Uterus (tissue), 3 donors: ENCODE measurements at regions not wholly inside any gene's neighbourhood (a gene's known extent, or its start where the extent isn't known, plus 50 kb on each side); places are given as distances from the start of the nearest gene placed in this dataset.

Source experiments
- DNase-seq, 2 donors: peaks; one replicate each; pipeline ENCODE4 v3.0.0-alpha.2; 2019 to 2020
- H3K27ac ChIP-seq, 2 donors: fragments of 200-600 bp; sonication (generic); 1 replicate in 1 of 2; 2 replicates in 1 of 2; pipeline ENCODE4 v1.5.1; 2016 to 2018
- H3K27me3 ChIP-seq, 2 donors: fragments of 200-600 bp; sonication (generic); one replicate each; pipeline ENCODE4 v1.5.1; 2018 to 2019; ENCODE audit warnings: control low read depth in 1 of 2
- H3K36me3 ChIP-seq, 2 donors: fragments of 200-600 bp; sonication (generic); one replicate each; pipeline ENCODE4 v1.5.1; 2019; ENCODE audit warnings: control low read depth in 1 of 2
- H3K4me1 ChIP-seq, 2 donors: fragments of 200-600 bp; sonication (generic); one replicate each; pipeline ENCODE4 v1.5.1; 2018 to 2019; ENCODE audit warnings: control low read depth in 1 of 2
- H3K4me3 ChIP-seq, 2 donors: fragments of 200-600 bp; sonication (generic); 1 replicate in 1 of 2; 2 replicates in 1 of 2; pipeline ENCODE4 v1.5.1; 2018 to 2019; ENCODE audit warnings: mild to moderate bottlenecking in 1 of 2
- H3K9me3 ChIP-seq, 2 donors: fragments of 200-600 bp; sonication (generic); one replicate each; pipeline ENCODE4 v1.5.1; 2019; ENCODE audit warnings: control low read depth in 1 of 2
- POLR2A ChIP-seq, 2 donors: fragments of 450-650 bp; IDR thresholded peaks; one replicate each; pipeline ENCODE4 v1.6.1; 2016; ENCODE audit warnings: antibody characterized with exemption in 2 of 2, mild to moderate bottlenecking in 1 of 2, moderate library complexity in 1 of 2
- intact Hi-C: fragments of 100-400 bp; cut with DNase I; formaldehyde crosslinking; loops from one replicate; pipeline ENCODE4 v1.15.1; 2023; ENCODE audit warnings: low total_unique reads
- TF ChIP-seq, protein P1 (sequence below), 4 experiments: fragments of 200-600 bp in 2 of 4; fragments of 450-650 bp in 2 of 4; sonication (generic) in 2 of 4; IDR thresholded peaks; one replicate each; pipeline ENCODE4 v1.5.1; 2016 to 2019; ENCODE audit warnings: antibody characterized with exemption in 4 of 4, mild to moderate bottlenecking in 2 of 4, moderate library complexity in 1 of 4
- donor health status: DM: yes; HTN: yes; CAD: no.

DNA sequence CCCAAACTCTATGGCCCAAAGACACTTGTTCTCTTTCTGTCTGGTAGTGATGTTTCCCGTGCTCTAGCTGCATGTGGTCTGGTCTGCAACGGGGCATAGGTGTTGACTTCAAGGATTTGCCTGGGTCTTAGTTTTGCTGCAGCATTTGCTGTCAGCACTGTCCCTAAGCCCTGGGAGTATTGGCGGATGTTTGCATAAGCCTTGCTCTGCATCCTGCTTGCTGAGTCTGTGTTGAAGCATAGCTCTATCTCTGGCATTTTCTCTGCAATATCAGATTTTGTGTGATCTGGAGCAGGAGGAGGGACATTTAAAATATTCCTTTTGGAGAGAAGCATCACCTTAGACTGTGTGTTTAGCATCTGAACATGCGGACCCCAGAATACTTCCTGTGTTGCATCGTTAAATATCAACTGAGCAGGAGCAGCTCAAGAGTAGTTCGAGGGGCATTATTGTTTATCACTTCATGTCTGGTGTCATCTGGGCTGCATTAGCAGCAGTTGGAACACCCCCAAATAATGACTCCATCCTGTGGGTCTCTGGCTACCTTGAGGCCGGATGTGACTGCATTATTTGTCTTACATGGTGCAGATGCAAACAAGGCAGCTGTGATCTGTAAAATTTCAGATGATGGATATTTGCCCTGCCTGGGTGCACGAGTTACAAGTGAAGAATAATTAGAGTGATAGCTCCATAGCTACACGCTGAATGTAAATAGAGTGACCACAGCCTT is 231.7 kb downstream of the TRIB2 start:
- H3K9me3 ChIP-seq: no peaks in the 10 kb centered on the region
- H3K27me3 ChIP-seq: no peaks in the 10 kb centered on the region
- H3K4me3 ChIP-seq: no peak overlapping the region
- no peaks in the 10 kb centered on the region for H3K36me3 ChIP-seq
- no peak overlapping the region for H3K27ac ChIP-seq
- no peaks in the 10 kb centered on the region for H3K4me1 ChIP-seq
- no peak for DNase-seq
- intact Hi-C loops: no loop called here
- TF ChIP-seq, protein P1, sequence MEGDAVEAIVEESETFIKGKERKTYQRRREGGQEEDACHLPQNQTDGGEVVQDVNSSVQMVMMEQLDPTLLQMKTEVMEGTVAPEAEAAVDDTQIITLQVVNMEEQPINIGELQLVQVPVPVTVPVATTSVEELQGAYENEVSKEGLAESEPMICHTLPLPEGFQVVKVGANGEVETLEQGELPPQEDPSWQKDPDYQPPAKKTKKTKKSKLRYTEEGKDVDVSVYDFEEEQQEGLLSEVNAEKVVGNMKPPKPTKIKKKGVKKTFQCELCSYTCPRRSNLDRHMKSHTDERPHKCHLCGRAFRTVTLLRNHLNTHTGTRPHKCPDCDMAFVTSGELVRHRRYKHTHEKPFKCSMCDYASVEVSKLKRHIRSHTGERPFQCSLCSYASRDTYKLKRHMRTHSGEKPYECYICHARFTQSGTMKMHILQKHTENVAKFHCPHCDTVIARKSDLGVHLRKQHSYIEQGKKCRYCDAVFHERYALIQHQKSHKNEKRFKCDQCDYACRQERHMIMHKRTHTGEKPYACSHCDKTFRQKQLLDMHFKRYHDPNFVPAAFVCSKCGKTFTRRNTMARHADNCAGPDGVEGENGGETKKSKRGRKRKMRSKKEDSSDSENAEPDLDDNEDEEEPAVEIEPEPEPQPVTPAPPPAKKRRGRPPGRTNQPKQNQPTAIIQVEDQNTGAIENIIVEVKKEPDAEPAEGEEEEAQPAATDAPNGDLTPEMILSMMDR (IDR thresholded peaks at IDR 0.05): no peak
- TF ChIP-seq POLR2A (IDR thresholded peaks at IDR 0.05): no peak

DNA sequence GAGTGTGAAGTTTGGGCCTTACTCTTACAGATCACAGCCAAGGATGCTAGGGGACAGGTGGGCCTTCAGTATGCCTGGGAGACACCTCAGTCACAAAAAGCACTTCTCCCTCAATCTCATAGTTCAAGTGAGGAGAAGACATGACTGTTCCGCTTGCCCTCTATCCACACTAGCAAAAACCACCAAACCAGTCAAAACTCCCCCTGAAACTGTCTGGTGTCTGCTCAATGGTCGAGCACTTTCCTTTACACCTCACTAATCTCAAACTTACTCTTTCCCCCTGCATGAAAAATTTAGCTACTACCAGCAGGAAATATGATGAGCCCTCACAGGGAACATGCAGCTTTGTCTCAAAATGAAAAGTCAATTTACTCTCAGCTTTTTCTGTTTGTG is 232.2 kb downstream of the TRIB2 start:
- Histone ChIP-seq H3K27me3 (no peaks in the 10 kb centered on the region), H3K9me3 (no peaks in the 10 kb centered on the region), H3K36me3 (no peaks in the 10 kb centered on the region), H3K4me1 (no peaks in the 10 kb centered on the region), H3K27ac (no peak overlapping the region), H3K4me3 (no peak overlapping the region)
- intact Hi-C loops: no loop called here
- no peak for DNase-seq
- TF ChIP-seq, protein P1 (IDR thresholded peaks at IDR 0.05): no peak

DNA sequence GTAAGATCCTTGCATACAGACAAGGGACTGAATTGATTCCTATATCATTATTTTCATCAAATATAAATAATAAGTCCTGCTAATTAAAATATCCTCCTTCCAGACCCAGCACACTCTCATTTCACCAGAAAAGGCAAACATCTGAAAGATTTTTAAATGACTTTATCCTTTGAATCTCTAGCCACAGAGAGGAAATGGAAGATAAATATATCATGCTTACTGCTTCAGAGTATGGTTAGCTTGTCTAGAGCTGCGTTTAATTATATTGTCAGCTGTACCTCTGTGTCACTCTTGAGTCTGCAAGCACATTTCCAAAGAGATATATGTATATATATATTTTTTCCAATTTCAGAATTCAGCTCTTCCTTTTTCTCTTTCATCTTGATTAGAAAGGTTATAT is 232.7 kb downstream of the TRIB2 start:
- Histone ChIP-seq H3K27me3 (no peaks in the 10 kb centered on the region), H3K9me3 (no peaks in the 10 kb centered on the region), H3K4me1 (no peaks in the 10 kb centered on the region), H3K27ac (no peak overlapping the region), H3K4me3 (no peak overlapping the region), H3K36me3 (no peaks in the 10 kb centered on the region)
- DNase-seq: no peak
- intact Hi-C loops: no loop called here
- TF ChIP-seq, protein P1 (IDR thresholded peaks at IDR 0.05): no peak

DNA sequence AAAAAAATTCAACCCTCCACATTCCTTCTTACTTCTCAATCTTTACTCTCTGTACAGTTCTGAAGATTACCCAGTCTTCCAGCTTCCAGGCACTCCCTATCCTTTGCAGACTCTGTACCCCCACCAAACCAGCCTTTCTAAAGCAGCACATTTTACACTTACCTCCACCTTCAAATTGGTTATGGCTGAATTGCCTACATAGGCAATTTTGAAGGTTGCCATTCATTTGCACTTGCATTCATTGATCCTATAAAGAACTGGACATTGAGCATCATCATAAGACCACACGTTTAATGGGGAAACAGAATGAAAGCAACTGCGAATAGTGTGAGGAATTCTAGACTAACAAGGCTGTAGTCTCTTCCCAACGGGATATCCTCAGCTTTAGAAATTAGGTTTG is 233.4 kb downstream of the TRIB2 start:
- no peaks in the 10 kb centered on the region for H3K36me3 ChIP-seq
- intact Hi-C loops: no loop called here
- TF ChIP-seq POLR2A (IDR thresholded peaks at IDR 0.05): no peak
- TF ChIP-seq, protein P1 (IDR thresholded peaks at IDR 0.05): no peak
- H3K4me1 ChIP-seq: no peaks in the 10 kb centered on the region
- no peaks in the 10 kb centered on the region for H3K9me3 ChIP-seq
- no peak overlapping the region for H3K4me3 ChIP-seq
- DNase-seq: no peak
- H3K27ac ChIP-seq: no peak overlapping the region
- H3K27me3 ChIP-seq: no peaks in the 10 kb centered on the region

DNA sequence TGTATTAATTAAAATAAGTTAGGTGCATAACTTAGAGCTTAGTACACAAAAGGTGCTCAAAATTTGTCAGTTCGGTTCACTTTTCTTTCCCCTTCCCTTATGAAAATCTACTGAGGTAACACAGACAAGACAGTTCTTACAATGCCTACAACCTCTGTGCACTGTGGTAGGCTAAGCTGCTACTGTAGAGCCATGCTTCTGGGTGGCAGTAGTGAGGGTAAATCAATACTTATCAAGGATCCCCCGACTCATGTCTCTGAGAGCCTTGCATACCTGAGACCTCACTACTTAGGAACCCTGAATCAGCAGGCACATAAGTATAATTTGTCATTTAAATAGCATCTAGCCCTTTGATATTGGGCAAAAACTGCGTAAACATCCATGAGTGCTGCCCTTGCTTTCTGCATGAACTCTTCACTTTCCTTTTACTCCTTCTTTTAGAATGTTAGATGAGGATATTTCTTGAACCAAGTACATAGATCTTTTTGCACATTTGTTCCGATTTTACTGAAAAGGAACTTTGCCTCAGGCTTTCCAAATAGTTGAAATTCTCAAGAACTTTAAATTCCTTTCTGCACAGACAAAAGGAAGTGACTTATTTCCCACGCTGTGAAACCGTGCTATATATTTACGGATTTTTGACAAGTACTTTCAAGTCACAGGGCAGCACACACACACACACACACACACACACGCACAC is 234.4 kb downstream of the TRIB2 start:
- DNase-seq: no peak
- H3K4me1 ChIP-seq: no peaks in the 10 kb centered on the region

More for the DNA sequence above, 234.4 kb downstream of the TRIB2 start:
- Histone ChIP-seq H3K36me3 (no peaks in the 10 kb centered on the region), H3K9me3 (no peaks in the 10 kb centered on the region), H3K27me3 (no peaks in the 10 kb centered on the region), H3K27ac (no peak overlapping the region), H3K4me3 (no peak overlapping the region)
- TF ChIP-seq, protein P1 (IDR thresholded peaks at IDR 0.05): no peak
- no peak for TF ChIP-seq POLR2A (IDR thresholded peaks at IDR 0.05)
- intact Hi-C loops: no loop called here
